SK-N-SH treated with all-trans-retinoic acid at 6 μM for 48 hours (cell line): ENCODE measurements at regions not wholly inside any gene's neighbourhood (a gene's known extent, or its start where the extent isn't known, plus 50 kb on each side); places are given as distances from the start of the nearest gene placed in this dataset.

Experiments used
- ATAC-seq: fragments of 200-7000 bp; cut with Tn5 transposase; 3 replicates; pipeline ENCODE4 v1.9.1; 2020; ENCODE audit warnings: mild to moderate bottlenecking, moderate library complexity
- ARNTL ChIP-seq: fragments of 450-650 bp; formaldehyde crosslinking; IDR thresholded peaks from 2 replicates; pipeline ENCODE4 v1.5.0; 2020; ENCODE audit warnings: low read depth, mild to moderate bottlenecking, moderate library complexity, borderline replicate concordance
- BACH2 ChIP-seq: fragments of 250-450 bp; sonication (Bioruptor Pico); IDR thresholded peaks from 2 replicates; pipeline ENCODE4 v1.9.0; 2021; ENCODE audit warnings: mild to moderate bottlenecking, borderline replicate concordance
- CSDC2 ChIP-seq: fragments of 250-450 bp; sonication (Bioruptor Pico); IDR thresholded peaks from 2 replicates; pipeline ENCODE4 v1.5.0; 2020; ENCODE audit warnings: mild to moderate bottlenecking, moderate library complexity
- CSRNP3 ChIP-seq: fragments of 250-450 bp; sonication (Bioruptor Pico); IDR thresholded peaks from 2 replicates; pipeline ENCODE4 v1.5.1; 2021; ENCODE audit warnings: mild to moderate bottlenecking, moderate library complexity
- ESRRG ChIP-seq: fragments of 250-450 bp; sonication (Bioruptor Pico); IDR thresholded peaks from 2 replicates; pipeline ENCODE4 v1.6.1; 2021; ENCODE audit warnings: mild to moderate bottlenecking
- OSR1 ChIP-seq: fragments of 250-450 bp; sonication (Bioruptor Pico); IDR thresholded peaks from 2 replicates; pipeline ENCODE4 v1.8.0; 2022; ENCODE audit warnings: moderate library complexity, mild to moderate bottlenecking, inconsistent platforms
- POU6F1 ChIP-seq: fragments of 250-450 bp; sonication (Bioruptor Pico); IDR thresholded peaks from 2 replicates; pipeline ENCODE4 v1.8.0; 2021; ENCODE audit warnings: low read depth, mild to moderate bottlenecking, moderate library complexity, borderline replicate concordance
- PPARA ChIP-seq: fragments of 250-450 bp; sonication (Bioruptor Pico); IDR thresholded peaks from 2 replicates; pipeline ENCODE4 v1.5.0; 2020; ENCODE audit warnings: mild to moderate bottlenecking, borderline replicate concordance
- RARB ChIP-seq: fragments of 250-450 bp; sonication (Bioruptor Pico); IDR thresholded peaks from 2 replicates; pipeline ENCODE4 v1.8.0; 2021; ENCODE audit warnings: mild to moderate bottlenecking, moderate library complexity
- SNAI2 ChIP-seq: fragments of 250-450 bp; sonication (Bioruptor Pico); IDR thresholded peaks from 2 replicates; pipeline ENCODE4 v1.5.0; 2020; ENCODE audit warnings: mild to moderate bottlenecking, moderate library complexity
- TOX ChIP-seq: fragments of 250-450 bp; sonication (Bioruptor Pico); IDR thresholded peaks from 2 replicates; pipeline ENCODE4 v1.8.0; 2021; ENCODE audit warnings: mild to moderate bottlenecking, moderate library complexity, borderline replicate concordance
- TSHZ2 ChIP-seq: fragments of 250-450 bp; sonication (Bioruptor Pico); IDR thresholded peaks from 2 replicates; pipeline ENCODE4 v1.5.0; 2020; ENCODE audit warnings: mild to moderate bottlenecking, moderate library complexity
- ZC3H10 ChIP-seq: fragments of 250-450 bp; sonication (Bioruptor Pico); IDR thresholded peaks from 2 replicates; pipeline ENCODE4 v1.5.1; 2021; ENCODE audit warnings: mild to moderate bottlenecking, moderate library complexity
- ZFP30 ChIP-seq: fragments of 450-650 bp; formaldehyde crosslinking; IDR thresholded peaks from 2 replicates; pipeline ENCODE4 v1.5.0; 2022; ENCODE audit warnings: mild to moderate bottlenecking, moderate library complexity
- ZNF70 ChIP-seq: fragments of 450-650 bp; formaldehyde crosslinking; IDR thresholded peaks from 2 replicates; pipeline ENCODE4 v1.5.0; 2020; ENCODE audit warnings: mild to moderate bottlenecking, moderate library complexity
- ZNF8 ChIP-seq: fragments of 450-650 bp; formaldehyde crosslinking; IDR thresholded peaks from 2 replicates; pipeline ENCODE4 v1.5.0; 2020; ENCODE audit warnings: mild to moderate bottlenecking, moderate library complexity
- TF ChIP-seq, protein P1 (sequence below): fragments of 250-450 bp; sonication (Bioruptor Pico); IDR thresholded peaks from 2 replicates; pipeline ENCODE4 v1.8.0; 2020; ENCODE audit warnings: mild to moderate bottlenecking, moderate library complexity, borderline replicate concordance

GRCh38 chr15:53165988-53166683 lies 376.0 kb upstream of the ONECUT1 start (continued):
- no peak for TF ChIP-seq TSHZ2 (CRISPR knock-in tag)
- TF ChIP-seq ZC3H10: no peak

DNA sequence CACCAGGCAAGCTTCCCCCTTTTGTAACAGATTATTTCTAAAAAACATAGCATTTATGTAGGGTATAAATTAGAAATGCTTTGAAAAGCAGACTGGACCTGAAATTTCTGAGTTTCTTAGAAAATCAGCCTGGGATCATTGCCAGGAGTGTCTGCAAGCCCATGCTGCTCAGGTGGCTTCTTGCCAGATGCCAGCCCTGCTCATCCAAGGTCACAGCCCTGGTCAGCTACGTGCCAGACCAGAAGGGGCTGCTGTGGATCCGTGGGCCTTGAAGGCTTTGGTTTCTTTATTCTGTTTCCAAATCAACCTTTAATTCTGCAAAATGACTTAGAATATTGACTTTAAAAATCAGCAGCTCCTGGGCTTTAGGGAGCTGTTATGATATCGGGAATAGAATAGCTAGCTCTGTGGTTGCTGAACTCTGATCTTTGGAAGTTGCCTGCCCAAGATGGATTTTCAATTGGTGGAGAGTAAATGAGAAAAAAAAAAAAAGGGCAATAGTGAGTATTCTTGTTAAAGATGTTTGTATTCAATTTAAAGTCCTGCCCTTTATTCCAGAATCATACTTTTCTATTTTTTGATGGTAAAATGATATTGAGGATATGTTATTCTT lies 370.1 kb upstream of the ONECUT1 start:
- ATAC-seq: no peak
- TF ChIP-seq CSRNP3 (no peak), POU6F1 (no peak), OSR1 (CRISPR knock-in tag) (no peak), PPARA (CRISPR knock-in tag) (no peak)

GRCh38 chr15:53159458-53159857 lies 369.3 kb upstream of the ONECUT1 start:
- TF ChIP-seq ZNF70 (CRISPR knock-in tag) (no peak), CSRNP3 (no peak), TOX (CRISPR knock-in tag) (no peak), OSR1 (CRISPR knock-in tag) (no peak), SNAI2 (CRISPR knock-in tag) (no peak), TSHZ2 (CRISPR knock-in tag) (no peak), ESRRG (CRISPR knock-in tag) (no peak), ARNTL (CRISPR knock-in tag) (no peak), ZC3H10 (no peak), BACH2 (CRISPR knock-in tag) (no peak), RARB (CRISPR knock-in tag) (no peak), ZFP30 (CRISPR knock-in tag) (no peak), POU6F1 (no peak), ZNF8 (CRISPR knock-in tag) (no peak), CSDC2 (CRISPR knock-in tag) (no peak), PPARA (CRISPR knock-in tag) (no peak)
- TF ChIP-seq, protein P1, sequence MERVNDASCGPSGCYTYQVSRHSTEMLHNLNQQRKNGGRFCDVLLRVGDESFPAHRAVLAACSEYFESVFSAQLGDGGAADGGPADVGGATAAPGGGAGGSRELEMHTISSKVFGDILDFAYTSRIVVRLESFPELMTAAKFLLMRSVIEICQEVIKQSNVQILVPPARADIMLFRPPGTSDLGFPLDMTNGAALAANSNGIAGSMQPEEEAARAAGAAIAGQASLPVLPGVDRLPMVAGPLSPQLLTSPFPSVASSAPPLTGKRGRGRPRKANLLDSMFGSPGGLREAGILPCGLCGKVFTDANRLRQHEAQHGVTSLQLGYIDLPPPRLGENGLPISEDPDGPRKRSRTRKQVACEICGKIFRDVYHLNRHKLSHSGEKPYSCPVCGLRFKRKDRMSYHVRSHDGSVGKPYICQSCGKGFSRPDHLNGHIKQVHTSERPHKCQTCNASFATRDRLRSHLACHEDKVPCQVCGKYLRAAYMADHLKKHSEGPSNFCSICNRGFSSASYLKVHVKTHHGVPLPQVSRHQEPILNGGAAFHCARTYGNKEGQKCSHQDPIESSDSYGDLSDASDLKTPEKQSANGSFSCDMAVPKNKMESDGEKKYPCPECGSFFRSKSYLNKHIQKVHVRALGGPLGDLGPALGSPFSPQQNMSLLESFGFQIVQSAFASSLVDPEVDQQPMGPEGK (CRISPR knock-in tag): no peak

More at GRCh38 chr15:53159458-53159857, 369.3 kb upstream of the ONECUT1 start:
- ATAC-seq: no peak
